SK-N-SH treated with all-trans-retinoic acid at 6 μM for 48 hours (cell line): ENCODE measurements at regions not wholly inside any gene's neighbourhood (a gene's known extent, or its start where the extent isn't known, plus 50 kb on each side); places are given as distances from the start of the nearest gene placed in this dataset.

Experiments
- ZFP30 ChIP-seq: fragments of 450-650 bp; formaldehyde crosslinking; IDR thresholded peaks from 2 replicates; pipeline ENCODE4 v1.5.0; 2022; ENCODE audit warnings: mild to moderate bottlenecking, moderate library complexity
- TF ChIP-seq, protein P1 (sequence below): fragments of 250-450 bp; sonication (Bioruptor Pico); IDR thresholded peaks from 2 replicates; pipeline ENCODE4 v1.5.1; 2021; ENCODE audit warnings: mild to moderate bottlenecking, moderate library complexity
- TF ChIP-seq, protein P2 (sequence below): fragments of 250-450 bp; sonication (Bioruptor Pico); IDR thresholded peaks from 2 replicates; pipeline ENCODE4 v1.8.0; 2020; ENCODE audit warnings: mild to moderate bottlenecking, moderate library complexity, borderline replicate concordance

DNA sequence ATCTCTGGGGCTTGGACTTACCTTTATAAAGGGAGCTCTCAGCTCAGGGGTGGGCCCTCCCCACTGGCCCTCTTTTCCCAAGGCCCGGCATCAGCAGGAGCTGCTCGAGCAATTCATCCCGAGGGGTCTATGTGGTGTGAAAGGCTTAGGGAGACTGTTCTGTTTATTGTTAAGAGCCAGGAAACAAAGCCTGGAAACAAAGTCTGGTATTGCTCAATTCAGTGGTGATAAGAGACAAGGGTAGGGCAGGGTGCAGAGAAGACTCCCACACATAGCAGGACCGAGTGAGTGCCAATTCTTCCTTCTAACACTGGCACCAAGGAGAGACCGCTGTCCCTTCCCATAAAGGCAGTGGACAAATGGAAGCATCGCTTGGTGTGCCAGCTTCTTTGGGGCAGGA is 750.7 kb downstream of the KCNJ18 start:
- TF ChIP-seq ZFP30 (CRISPR knock-in tag) = no peak
- TF ChIP-seq, protein P1, sequence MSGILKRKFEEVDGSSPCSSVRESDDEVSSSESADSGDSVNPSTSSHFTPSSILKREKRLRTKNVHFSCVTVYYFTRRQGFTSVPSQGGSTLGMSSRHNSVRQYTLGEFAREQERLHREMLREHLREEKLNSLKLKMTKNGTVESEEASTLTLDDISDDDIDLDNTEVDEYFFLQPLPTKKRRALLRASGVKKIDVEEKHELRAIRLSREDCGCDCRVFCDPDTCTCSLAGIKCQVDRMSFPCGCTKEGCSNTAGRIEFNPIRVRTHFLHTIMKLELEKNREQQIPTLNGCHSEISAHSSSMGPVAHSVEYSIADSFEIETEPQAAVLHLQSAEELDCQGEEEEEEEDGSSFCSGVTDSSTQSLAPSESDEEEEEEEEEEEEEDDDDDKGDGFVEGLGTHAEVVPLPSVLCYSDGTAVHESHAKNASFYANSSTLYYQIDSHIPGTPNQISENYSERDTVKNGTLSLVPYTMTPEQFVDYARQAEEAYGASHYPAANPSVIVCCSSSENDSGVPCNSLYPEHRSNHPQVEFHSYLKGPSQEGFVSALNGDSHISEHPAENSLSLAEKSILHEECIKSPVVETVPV (CRISPR knock-in tag) = no peak
- TF ChIP-seq, protein P2, sequence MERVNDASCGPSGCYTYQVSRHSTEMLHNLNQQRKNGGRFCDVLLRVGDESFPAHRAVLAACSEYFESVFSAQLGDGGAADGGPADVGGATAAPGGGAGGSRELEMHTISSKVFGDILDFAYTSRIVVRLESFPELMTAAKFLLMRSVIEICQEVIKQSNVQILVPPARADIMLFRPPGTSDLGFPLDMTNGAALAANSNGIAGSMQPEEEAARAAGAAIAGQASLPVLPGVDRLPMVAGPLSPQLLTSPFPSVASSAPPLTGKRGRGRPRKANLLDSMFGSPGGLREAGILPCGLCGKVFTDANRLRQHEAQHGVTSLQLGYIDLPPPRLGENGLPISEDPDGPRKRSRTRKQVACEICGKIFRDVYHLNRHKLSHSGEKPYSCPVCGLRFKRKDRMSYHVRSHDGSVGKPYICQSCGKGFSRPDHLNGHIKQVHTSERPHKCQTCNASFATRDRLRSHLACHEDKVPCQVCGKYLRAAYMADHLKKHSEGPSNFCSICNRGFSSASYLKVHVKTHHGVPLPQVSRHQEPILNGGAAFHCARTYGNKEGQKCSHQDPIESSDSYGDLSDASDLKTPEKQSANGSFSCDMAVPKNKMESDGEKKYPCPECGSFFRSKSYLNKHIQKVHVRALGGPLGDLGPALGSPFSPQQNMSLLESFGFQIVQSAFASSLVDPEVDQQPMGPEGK (CRISPR knock-in tag) = no peak
